ENCODE measurements at regions not wholly inside any gene's neighbourhood (a gene's known extent, or its start where the extent isn't known, plus 50 kb on each side); places are given as distances from the start of the nearest gene placed in this dataset.

DNA sequence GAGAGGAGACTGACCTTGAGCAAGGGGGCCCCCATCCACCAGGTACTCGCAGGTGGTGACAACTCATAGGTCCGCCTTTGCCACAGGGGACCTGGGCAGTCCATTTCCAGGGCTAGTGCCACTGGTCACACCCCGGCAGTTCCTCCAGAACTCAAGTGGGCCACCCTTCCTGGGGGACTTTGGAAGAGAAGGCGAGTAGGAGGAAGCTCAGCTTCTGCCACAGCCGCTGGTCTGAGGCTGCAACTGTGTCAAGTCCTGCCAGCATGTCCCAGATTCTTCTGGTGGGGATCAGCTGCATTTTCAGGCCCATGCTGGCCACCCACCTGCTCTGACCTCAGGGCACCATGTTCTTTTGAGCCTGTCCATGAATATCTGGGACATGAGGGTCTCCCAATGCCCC lies 423.9 kb upstream of the MYT1L start:
- no peak overlapping the region; the same call in 1 of the 2 replicates for H4K8ac ChIP-seq (ENCODE audit: extremely low read depth, insufficient read depth, low read length)
- H2BK120ac ChIP-seq (replicated peaks; ENCODE audit: low read depth, low read length): no peak overlapping the region
- no peak overlapping the region for H4K91ac ChIP-seq (replicated peaks; ENCODE audit: insufficient read length, low read length)
- ChIA-PET POLR2A (ENCODE audit: partially characterized antibody) (no interaction called here), CTCF (ENCODE audit: partially characterized antibody) (interaction anchor here (0.6 to 0.9 kb wide), 2 partner anchors 10 to 116 kb away, joined by 3 to 5 read pairs; no protein-coding TSS in a partner anchor)
- 89% methylated on average over 5 of the region's 5 CpGs; no CpG with 5 or more reads in 1 of the 2 experiments for WGBS, 2 experiments (ENCODE audit: extremely low coverage in 1 of 2, insufficient coverage in 1 of 2, insufficient read length in 1 of 2, insufficient replicate concordance in 2 of 2, low coverage in 1 of 2, low lambda C conversion rate in 2 of 2, missing lambda C conversion rate in 1 of 2)
- no peak overlapping the region for H2BK5ac ChIP-seq (ENCODE audit: low read depth, low read length)
- TF ChIP-seq GTF2F1 (IDR thresholded peaks at IDR 0.05; ENCODE audit: borderline replicate concordance, low read depth, low read length) (no peak), BCL11A (IDR thresholded peaks at IDR 0.05; ENCODE audit: low read depth in 2 of 2, low read length in 2 of 2) (no peak), SP4 (IDR thresholded peaks at IDR 0.05; ENCODE audit: low read length) (no peak), ASH2L (IDR thresholded peaks at IDR 0.05; ENCODE audit: low read length) (no peak), CHD2 (IDR thresholded peaks at IDR 0.05; ENCODE audit: low read length) (no peak)
- H3K27ac ChIP-seq (ENCODE audit: low read depth, low read length): no peak overlapping the region
- H2AFZ ChIP-seq (ENCODE audit: low read length): no peak overlapping the region
- H3K18ac ChIP-seq (ENCODE audit: extremely low read depth, low read length): no peak overlapping the region
- H3K36me3 ChIP-seq (ENCODE audit: control insufficient read depth in 2 of 4, insufficient read depth in 4 of 4, low read length in 3 of 4): no peaks in the 10 kb centered on the region
- H3K9me3 ChIP-seq (ENCODE audit: insufficient read depth in 2 of 2, low read depth in 1 of 2, low read length in 1 of 2): peaks cover 13 to 21% of the 10 kb centered on the region in 2 experiments
- H3K23ac ChIP-seq (ENCODE audit: insufficient read length): no peak overlapping the region
- no peak overlapping the region for H3K4me3 ChIP-seq (ENCODE audit: extremely low read depth in 1 of 4, insufficient read depth in 2 of 4, low read depth in 3 of 4, low read length in 4 of 4)
- H2AK5ac ChIP-seq (ENCODE audit: low read depth, low read length): no peak overlapping the region
- H3K27me3 ChIP-seq (replicated peaks in 1 of 4; ENCODE audit: control insufficient read depth in 3 of 4, extremely low read depth in 1 of 4, insufficient read depth in 3 of 4, low read length in 3 of 4): no peaks in the 10 kb centered on the region
- no peak overlapping the region for H2BK20ac ChIP-seq (ENCODE audit: low read length)
- H3K23me2 ChIP-seq (ENCODE audit: low read depth, low read length): peaks cover 6% of the 10 kb centered on the region; the same call in 1 of the 2 replicates
- no peak overlapping the region for H3K14ac ChIP-seq (ENCODE audit: insufficient read length)
- no peak overlapping the region for H3K4me2 ChIP-seq (ENCODE audit: insufficient read depth in 1 of 2, low read depth in 2 of 2, low read length in 2 of 2)
- FAIRE-seq: no peak
- no peak overlapping the region for H3K4ac ChIP-seq (replicated peaks; ENCODE audit: insufficient read length, low read depth, low read length)
- H3K9ac ChIP-seq (replicated peaks in 1 of 4; ENCODE audit: extremely low read depth in 1 of 4, low read depth in 3 of 4, low read length in 3 of 4): no peak overlapping the region
- H3K79me1 ChIP-seq (ENCODE audit: low read depth, low read length): no peaks in the 10 kb centered on the region
- H2BK15ac ChIP-seq (ENCODE audit: low read length): no peak overlapping the region
- H3K4me1 ChIP-seq (replicated peaks in 1 of 4; ENCODE audit: control insufficient read depth in 3 of 4, insufficient read depth in 4 of 4, low read length in 3 of 4): no peaks in the 10 kb centered on the region; a peak in 1 of 7 replicates
- no peaks in the 10 kb centered on the region for H3K79me2 ChIP-seq (ENCODE audit: control insufficient read depth in 1 of 2, insufficient read depth in 2 of 2, low read length in 2 of 2)
- no peak overlapping the region for H3K56ac ChIP-seq (replicated peaks; ENCODE audit: insufficient read length, low read depth, low read length)
- no peak for DNase-seq (ENCODE audit: low read depth in 1 of 2, low spot score in 2 of 2)
- H4K5ac ChIP-seq (ENCODE audit: insufficient read length, low read depth, low read length): no peak overlapping the region
- H4K20me1 ChIP-seq (replicated peaks in 1 of 2; ENCODE audit: control insufficient read depth in 1 of 2, insufficient read depth in 2 of 2, low read length in 2 of 2): peaks cover 0 to 4% of the 10 kb centered on the region in 2 experiments
- H2BK12ac ChIP-seq (ENCODE audit: low read depth, low read length): no peak overlapping the region

Data from H1 (cell line).